ENCODE measurements at regions not wholly inside any gene's neighbourhood (a gene's known extent, or its start where the extent isn't known, plus 50 kb on each side); places are given as distances from the start of the nearest gene placed in this dataset.

GRCh38 chr2:150625303-150625702 is 137.8 kb upstream of the RND3 start:
- TF ChIP-seq GABPA (IDR thresholded peaks at IDR 0.05; ENCODE audit: low read depth) (no peak), SPI1 (IDR thresholded peaks at IDR 0.05; ENCODE audit: borderline replicate concordance, low read depth) (no peak), REST (IDR thresholded peaks at IDR 0.05; ENCODE audit: insufficient replicate concordance, low read depth) (no peak), POLR2AphosphoS5 (IDR thresholded peaks at IDR 0.05; ENCODE audit: low read depth) (no peak)
- TF ChIP-seq, protein P1, sequence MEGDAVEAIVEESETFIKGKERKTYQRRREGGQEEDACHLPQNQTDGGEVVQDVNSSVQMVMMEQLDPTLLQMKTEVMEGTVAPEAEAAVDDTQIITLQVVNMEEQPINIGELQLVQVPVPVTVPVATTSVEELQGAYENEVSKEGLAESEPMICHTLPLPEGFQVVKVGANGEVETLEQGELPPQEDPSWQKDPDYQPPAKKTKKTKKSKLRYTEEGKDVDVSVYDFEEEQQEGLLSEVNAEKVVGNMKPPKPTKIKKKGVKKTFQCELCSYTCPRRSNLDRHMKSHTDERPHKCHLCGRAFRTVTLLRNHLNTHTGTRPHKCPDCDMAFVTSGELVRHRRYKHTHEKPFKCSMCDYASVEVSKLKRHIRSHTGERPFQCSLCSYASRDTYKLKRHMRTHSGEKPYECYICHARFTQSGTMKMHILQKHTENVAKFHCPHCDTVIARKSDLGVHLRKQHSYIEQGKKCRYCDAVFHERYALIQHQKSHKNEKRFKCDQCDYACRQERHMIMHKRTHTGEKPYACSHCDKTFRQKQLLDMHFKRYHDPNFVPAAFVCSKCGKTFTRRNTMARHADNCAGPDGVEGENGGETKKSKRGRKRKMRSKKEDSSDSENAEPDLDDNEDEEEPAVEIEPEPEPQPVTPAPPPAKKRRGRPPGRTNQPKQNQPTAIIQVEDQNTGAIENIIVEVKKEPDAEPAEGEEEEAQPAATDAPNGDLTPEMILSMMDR (IDR thresholded peaks at IDR 0.05; ENCODE audit: insufficient read depth, low read length): no peak
- Histone ChIP-seq H3K27me3 (ENCODE audit: insufficient read depth, poor library complexity, severe bottlenecking) (no peaks in the 10 kb centered on the region), H3K4me3 (replicated peaks; ENCODE audit: insufficient read depth, low read length) (no peak overlapping the region), H3K27ac (replicated peaks) (no peak overlapping the region)
- DNase-seq (ENCODE audit: low read depth in 1 of 2, low spot score in 1 of 2): no peak

DNA sequence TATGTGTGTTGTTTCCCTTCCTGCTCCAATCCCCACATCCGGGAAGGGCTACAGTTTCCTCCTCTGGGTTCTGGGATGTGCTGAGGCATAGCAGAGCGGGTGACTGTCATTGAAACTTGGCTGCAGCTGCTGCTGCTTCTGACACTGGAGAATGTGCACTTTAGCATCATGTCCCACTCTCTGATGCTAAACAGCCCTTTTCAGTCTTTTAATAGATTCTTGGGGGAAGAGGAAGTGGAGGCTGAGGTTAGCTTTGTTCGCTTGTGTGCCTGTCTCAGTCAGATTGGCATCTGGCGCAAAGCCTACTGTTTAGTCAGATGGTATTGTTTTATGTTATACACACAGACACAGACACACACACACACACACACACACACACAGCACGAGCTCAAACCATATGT is 136.5 kb upstream of the RND3 start:
- no peak for DNase-seq (ENCODE audit: low read depth in 1 of 2, low spot score in 1 of 2)
- TF ChIP-seq POLR2AphosphoS5 (IDR thresholded peaks at IDR 0.05; ENCODE audit: low read depth) (no peak), SPI1 (IDR thresholded peaks at IDR 0.05; ENCODE audit: borderline replicate concordance, low read depth) (peak; percentile 30; the same call in 1 of the 2 replicates)
- Histone ChIP-seq H3K27ac (replicated peaks) (no peak overlapping the region), H3K27me3 (ENCODE audit: insufficient read depth, poor library complexity, severe bottlenecking) (no peaks in the 10 kb centered on the region), H3K4me3 (replicated peaks; ENCODE audit: insufficient read depth, low read length) (no peak overlapping the region)

- DNase-seq (ENCODE audit: low read depth in 1 of 2, low spot score in 1 of 2): no peak
- H3K27me3 ChIP-seq (ENCODE audit: insufficient read depth, poor library complexity, severe bottlenecking): no peaks in the 10 kb centered on the region
- no peak overlapping the region for H3K4me3 ChIP-seq (replicated peaks; ENCODE audit: insufficient read depth, low read length)
- TF ChIP-seq, protein P1 (IDR thresholded peaks at IDR 0.05; ENCODE audit: insufficient read depth, low read length): no peak
- TF ChIP-seq SPI1 (IDR thresholded peaks at IDR 0.05; ENCODE audit: borderline replicate concordance, low read depth) (no peak), REST (IDR thresholded peaks at IDR 0.05; ENCODE audit: insufficient replicate concordance, low read depth) (no peak), GABPA (IDR thresholded peaks at IDR 0.05; ENCODE audit: low read depth) (no peak), POLR2AphosphoS5 (IDR thresholded peaks at IDR 0.05; ENCODE audit: low read depth) (no peak)
- H3K27ac ChIP-seq (replicated peaks): no peak overlapping the region
Observed at GRCh38 chr2:150621526-150622213, 134.2 kb upstream of the RND3 start.

DNA sequence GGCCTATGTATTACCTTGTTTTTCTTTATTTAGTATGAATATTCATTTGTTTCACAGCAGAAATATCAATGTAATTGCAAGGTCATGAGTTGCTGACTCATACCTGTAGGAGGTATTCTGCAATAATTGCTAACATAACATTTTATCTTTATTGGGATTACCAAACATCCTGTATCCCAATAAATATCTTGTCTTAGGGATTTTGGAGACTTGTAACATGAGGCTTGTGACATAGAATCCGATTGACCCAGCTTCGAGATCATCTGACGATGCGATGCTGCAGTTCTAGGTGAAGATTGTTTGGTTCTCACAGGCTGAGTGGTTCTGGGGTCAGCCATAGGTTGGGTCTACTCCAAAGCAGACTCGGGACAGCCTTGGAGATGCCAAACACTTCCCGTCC is 133.4 kb upstream of the RND3 start:
- no peaks in the 10 kb centered on the region for H3K27me3 ChIP-seq (ENCODE audit: insufficient read depth, poor library complexity, severe bottlenecking)
- no peak overlapping the region for H3K27ac ChIP-seq (replicated peaks)
- DNase-seq (ENCODE audit: low read depth in 1 of 2, low spot score in 1 of 2): no peak
- TF ChIP-seq GABPA (IDR thresholded peaks at IDR 0.05; ENCODE audit: low read depth) (no peak), REST (IDR thresholded peaks at IDR 0.05; ENCODE audit: insufficient replicate concordance, low read depth) (no peak), POLR2AphosphoS5 (IDR thresholded peaks at IDR 0.05; ENCODE audit: low read depth) (no peak), SPI1 (IDR thresholded peaks at IDR 0.05; ENCODE audit: borderline replicate concordance, low read depth) (no peak)
- TF ChIP-seq, protein P1 (IDR thresholded peaks at IDR 0.05; ENCODE audit: insufficient read depth, low read length): no peak
- no peak overlapping the region for H3K4me3 ChIP-seq (replicated peaks; ENCODE audit: insufficient read depth, low read length)
